Adipose tissue (tissue), 3 donors: ENCODE measurements at regions not wholly inside any gene's neighbourhood (a gene's known extent, or its start where the extent isn't known, plus 50 kb on each side); places are given as distances from the start of the nearest gene placed in this dataset.

Experiments
- H3K27ac ChIP-seq: one replicate; pipeline ENCODE4 v1.5.1; 2013; ENCODE audit warnings: low read depth, low read length
- WGBS, 3 donors: extraction: QIAGEN DNeasy Blood & Tissue Kit; methylation state at CpG; one replicate each; pipeline ENCODE4 v1.1.7; 2013; 5-methylcytosine and 5-hydroxymethylcytosine counted together
- donor health status: healthy with polysubstance abuse.
- donor health status: Bipolar disorder and iron deficiency.
- donor health status: healthy.

DNA sequence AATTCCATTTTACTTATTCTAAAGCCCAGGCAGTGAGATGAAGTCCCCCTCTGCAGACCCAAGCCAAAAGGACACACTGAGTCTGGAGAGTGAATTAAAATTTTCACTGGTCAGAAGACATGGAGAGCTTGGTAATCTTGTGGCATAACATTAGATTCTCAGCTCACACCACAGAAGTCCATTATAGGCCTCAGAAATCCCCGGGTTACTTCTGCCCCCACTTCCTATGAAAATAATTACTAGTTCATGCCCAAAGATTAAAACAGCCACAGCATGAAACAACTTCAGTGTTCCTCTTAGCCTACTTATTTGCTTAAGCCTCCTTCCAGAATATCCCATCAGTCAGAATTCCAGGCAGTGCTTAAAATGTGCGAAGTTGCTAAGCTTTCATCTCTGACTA lies 123.3 kb downstream of the ZC3H11B start:
- WGBS, 3 donors: 72 to 85% (median 81%) methylated on average over 2 of the region's 2 CpGs
- no peak overlapping the region for H3K27ac ChIP-seq

DNA sequence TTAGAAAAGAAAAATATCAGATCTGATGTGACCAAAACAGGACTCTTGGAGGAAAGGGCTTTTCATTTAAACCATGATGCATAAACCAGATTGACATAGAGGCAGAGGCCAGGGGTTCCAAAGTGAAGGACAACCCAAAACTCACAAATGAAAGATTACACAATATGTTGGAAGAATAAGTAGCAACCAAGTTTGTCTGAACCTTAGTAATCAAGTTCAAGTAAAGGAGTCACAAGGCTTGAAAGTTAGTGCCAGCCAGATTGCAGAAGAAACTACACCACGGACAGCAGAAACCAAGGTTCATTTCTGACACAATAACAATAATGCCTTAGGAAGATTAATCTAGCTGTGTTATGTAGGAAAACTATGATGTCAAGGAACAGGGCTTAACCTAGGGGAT lies 124.6 kb downstream of the ZC3H11B start:
- H3K27ac ChIP-seq: no peak overlapping the region
- 64 to 67% (median 64%) methylated on average over 1 of the region's 1 CpG for WGBS, 3 donors

DNA sequence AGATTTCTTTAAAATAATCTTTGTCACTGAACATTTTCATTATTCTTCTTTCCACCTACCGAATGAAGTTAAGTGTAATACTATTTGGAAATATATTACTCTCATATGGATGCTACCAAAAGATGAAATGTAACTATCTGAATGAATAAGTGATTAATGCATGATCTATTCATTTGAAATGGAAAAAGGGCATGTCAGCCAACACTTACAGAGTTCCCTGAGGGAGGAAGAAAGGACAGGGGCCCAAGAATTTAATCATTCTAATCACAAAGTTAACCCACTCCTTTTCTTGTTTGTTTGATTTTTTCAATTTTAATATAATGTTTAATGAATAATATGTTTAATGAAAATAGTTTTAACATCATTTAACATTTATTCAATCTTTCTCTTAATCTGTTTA lies 129.4 kb downstream of the ZC3H11B start:
- 70 to 87% (median 77%) methylated on average over 1 of the region's 1 CpG for WGBS, 3 donors
- H3K27ac ChIP-seq: no peak overlapping the region

DNA sequence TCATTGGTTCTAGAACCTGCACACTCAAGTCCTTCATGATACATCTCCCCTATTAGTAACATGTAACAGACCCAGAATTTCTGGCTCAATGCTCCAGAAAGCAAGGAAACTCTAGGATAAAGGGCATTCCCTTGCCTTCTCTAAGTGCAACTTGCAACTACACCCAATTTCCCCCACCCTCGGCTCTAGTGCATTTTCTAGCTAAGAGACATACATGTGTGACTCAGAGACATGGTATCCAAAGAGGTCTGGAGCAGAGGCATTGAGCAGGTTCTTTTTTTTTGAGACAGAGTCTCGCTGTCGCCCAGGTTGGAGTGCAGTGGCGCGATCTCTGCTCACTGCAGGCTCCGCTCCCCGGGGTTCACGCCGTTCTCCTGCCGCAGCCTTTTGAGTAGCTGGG lies 132.9 kb downstream of the ZC3H11B start:
- no peak overlapping the region for H3K27ac ChIP-seq
- 93 to 95% (median 94%) methylated on average over 9 to 10 of the region's 10 CpGs for WGBS, 3 donors

DNA sequence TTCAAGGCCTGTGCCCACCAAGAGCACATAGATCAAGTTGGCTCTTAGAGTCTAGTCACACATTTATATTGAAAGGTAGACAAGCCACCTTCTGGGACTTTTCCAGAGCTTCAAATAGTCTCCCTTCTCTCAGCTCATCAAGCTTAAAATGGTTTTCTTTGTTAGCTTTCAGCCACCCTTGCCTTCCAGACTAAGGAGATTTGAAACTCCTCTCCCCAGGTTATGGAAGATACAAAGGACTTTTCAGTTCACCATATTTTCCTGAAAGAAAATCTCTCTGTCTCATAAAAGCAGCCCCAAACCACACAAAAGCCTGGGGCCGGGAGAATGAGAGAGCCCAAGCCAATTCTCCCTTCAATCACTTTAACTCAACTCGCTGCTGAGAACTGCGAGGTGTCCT lies 134.1 kb downstream of the ZC3H11B start:
- WGBS, 3 donors: 81 to 87% (median 83%) methylated on average over 3 of the region's 3 CpGs

DNA sequence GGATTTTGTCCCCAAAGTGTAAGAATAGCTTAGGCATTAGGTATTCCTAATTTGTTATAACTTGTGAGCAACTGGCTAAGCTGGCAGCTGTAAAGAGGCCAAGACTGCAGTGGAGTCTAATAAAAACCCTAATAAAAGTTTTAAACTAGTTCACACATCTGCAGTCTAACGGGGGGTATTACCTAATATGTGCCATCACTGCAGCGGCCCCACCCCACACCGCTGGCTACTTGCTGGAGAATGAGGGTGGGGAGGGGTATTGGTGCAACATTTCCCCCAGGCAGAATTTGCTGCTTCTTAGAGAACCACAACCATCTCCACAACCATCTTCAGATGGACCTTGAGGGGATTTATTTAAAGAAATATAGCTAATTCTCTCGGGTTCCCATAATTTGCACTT lies 135.0 kb downstream of the ZC3H11B start:
- WGBS, 3 donors: 75 to 86% (median 82%) methylated on average over 4 of the region's 4 CpGs
- H3K27ac ChIP-seq: no peak overlapping the region

More for the DNA sequence above, 134.1 kb downstream of the ZC3H11B start:
- no peak overlapping the region for H3K27ac ChIP-seq

DNA sequence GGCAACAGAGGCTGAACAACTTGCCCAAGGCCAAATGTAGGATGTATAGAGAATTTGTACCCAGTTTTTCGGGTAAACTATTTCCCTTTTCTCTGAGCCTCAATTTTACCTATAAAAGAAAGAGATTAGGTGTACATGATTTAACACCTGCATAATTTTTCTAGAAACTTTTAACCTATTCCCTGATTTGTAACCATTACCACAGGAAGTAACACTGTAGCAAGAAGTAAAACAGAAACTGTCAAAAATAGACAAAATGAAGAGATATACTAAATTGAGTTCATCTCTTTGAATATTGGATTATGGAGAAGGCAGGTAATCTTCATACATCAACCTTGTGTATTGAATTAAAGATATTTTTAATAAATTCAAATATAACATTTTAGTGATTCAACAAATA lies 136.2 kb downstream of the ZC3H11B start:
- 87 to 94% (median 91%) methylated on average over 1 of the region's 1 CpG for WGBS, 3 donors
- no peak overlapping the region for H3K27ac ChIP-seq

DNA sequence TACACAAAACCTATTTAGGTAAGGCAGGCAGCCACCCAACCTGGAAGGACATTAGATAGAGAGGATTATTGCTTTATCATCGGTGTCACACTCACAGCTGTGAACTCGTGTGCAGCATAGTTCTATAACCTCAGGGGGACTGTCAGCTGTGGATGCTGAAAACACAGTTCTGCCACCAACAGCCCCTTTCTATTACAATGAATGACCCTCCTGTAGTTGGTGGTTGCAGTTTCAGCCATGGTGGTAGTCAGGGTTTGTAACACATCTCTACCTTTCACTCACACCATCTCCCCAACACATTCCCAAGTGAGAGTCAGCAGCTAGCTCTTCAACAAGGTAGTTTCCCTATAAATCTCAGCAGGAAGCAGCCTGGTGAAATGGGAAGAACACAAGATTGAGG lies 136.8 kb downstream of the ZC3H11B start:
- WGBS, 3 donors: 64 to 83% (median 79%) methylated on average over 2 of the region's 2 CpGs
- H3K27ac ChIP-seq: no peak overlapping the region

DNA sequence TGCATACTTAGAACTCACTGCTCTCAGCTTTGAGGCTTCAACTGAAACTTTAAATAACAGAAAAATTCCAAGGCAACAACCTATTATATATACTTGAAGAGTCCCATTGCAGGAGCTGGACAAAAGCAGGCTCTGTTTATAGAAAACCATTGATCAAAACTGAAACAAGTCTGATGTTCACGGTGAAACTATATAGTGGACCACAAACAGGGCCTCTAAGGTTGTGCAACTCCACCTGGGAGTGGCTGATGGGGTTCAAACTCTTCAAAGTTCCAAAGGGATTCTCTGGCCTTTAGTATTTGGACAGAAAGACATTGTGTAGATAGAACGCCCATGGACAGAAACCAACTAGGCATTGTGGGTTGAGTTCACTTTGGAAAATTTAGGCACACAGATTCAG lies 140.3 kb downstream of the ZC3H11B start:
- no peak overlapping the region for H3K27ac ChIP-seq
- 93% methylated on average over 2 of the region's 2 CpGs for WGBS, 3 donors

GRCh38 chr1:219467524-219467923 lies 145.4 kb downstream of the ZC3H11B start:
- 49 to 79% (median 50%) methylated on average over 2 of the region's 2 CpGs for WGBS, 3 donors
- no peak overlapping the region for H3K27ac ChIP-seq

DNA sequence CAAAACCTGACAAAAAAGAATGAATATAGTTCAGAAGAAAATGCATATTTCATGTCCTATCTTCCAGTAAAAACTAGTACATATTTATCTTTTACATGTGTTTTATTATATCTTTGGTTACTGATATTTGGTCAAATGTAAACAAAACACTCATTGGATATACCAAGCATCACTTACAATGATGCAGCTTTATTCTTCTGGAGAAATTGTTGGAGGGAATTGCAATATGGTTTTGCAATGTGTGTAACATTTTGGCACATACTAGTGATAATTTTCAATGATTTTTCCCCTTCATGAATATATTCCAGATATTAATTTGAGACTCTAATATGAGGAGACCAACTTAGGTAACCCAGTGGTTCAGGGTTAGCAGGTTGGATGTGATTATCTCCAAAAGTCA lies 146.1 kb downstream of the ZC3H11B start:
- no peak overlapping the region for H3K27ac ChIP-seq

GRCh38 chr1:219465212-219466093 lies 147.5 kb downstream of the ZC3H11B start:
- WGBS, 3 donors: 88 to 96% (median 91%) methylated on average over 7 of the region's 7 CpGs
- H3K27ac ChIP-seq: no peak overlapping the region

DNA sequence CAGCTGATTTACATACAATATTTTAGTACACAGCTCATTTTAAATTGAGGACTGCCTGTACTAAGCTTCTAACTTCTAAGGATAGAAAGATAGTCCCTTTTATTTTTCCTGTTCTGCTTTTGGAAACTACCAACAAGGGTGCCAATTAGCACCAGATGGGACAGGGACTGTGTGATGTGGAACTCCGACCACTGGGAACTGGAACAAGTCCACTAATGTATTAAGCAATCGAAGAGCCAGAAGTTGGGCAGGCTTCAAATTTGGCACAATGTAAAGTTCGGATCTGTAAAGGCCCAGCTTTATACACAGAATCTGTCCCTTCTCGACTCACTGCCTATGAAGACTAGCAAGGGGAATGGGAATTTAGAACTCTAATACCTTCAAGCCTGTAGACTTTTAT lies 149.3 kb downstream of the ZC3H11B start:
- no peak overlapping the region for H3K27ac ChIP-seq
- 61 to 68% (median 65%) methylated on average over 4 of the region's 4 CpGs for WGBS, 3 donors

- no peak overlapping the region for H3K27ac ChIP-seq
- 82 to 95% (median 84%) methylated on average over 1 of the region's 1 CpG for WGBS, 3 donors
Observed at GRCh38 chr1:219461981-219462400, 150.9 kb downstream of the ZC3H11B start.

GRCh38 chr1:219460896-219461815 lies 151.7 kb downstream of the ZC3H11B start:
- 45 to 74% (median 46%) methylated on average over 11 of the region's 11 CpGs for WGBS, 3 donors
- peak overlapping the region; percentile 15 for H3K27ac ChIP-seq

DNA sequence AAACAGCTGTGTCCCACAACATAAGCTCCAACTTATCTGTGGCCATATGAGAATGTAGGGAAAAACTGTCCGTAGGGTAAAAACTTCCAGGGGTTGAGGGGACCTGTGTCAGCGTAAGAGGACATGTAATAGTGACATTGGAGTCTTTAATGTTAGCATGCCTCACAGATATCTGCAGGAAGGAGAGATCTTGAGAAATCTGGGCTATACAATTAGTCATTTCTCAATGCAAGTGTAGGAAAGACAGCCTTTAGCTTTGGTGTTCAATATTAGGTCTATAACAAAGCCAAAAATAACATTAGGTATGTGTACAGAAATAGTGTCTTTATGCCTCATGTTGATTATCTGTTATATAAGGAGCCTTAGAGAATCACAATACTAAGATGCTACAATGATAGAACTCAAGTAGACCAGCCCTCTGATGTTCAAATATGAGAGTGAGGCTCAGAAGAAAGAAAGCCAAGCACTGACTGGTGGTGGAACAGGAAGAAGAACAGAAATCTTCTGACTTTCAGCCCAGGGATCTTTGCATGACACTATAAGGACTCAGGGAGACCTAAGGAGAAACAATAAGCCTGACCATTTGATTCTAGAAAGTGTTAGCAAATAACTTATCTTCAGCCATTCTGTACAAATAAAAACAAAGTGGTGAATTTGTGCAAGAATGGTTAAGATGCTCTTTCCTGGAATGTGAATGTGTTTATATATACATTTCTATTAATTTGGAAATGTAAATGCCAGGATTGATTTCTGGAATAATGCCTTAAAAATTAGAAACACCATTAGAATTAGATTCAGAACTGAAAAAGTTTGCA lies 152.6 kb downstream of the ZC3H11B start:
- WGBS, 3 donors: 81 to 90% (median 84%) methylated on average over 2 of the region's 2 CpGs
- H3K27ac ChIP-seq: no peak overlapping the region

- H3K27ac ChIP-seq: no peak overlapping the region
- WGBS, 3 donors: 66 to 71% (median 70%) methylated on average over 5 of the region's 5 CpGs
Observed at GRCh38 chr1:219459351-219460080, 153.4 kb downstream of the ZC3H11B start.

- 69 to 75% (median 70%) methylated on average over 3 of the region's 3 CpGs for WGBS, 3 donors
- no peak overlapping the region for H3K27ac ChIP-seq
Observed at GRCh38 chr1:219446288-219446687, 166.6 kb downstream of the ZC3H11B start.
